ENCODE measurements at regions not wholly inside any gene's neighbourhood (a gene's known extent, or its start where the extent isn't known, plus 50 kb on each side); places are given as distances from the start of the nearest gene placed in this dataset.

- TF ChIP-seq CTCF (IDR thresholded peaks at IDR 0.05; ENCODE audit: insufficient read depth, low read depth, low read length) (no peak), EZH2 (IDR thresholded peaks at IDR 0.05; ENCODE audit: insufficient read depth, low read length) (no peak)
These were observed 170.0 kb upstream of the GLRA2 start for GRCh38 chrX:14359316-14359715.

Measured in astrocyte (in vitro differentiated cells and primary cell).